ENCODE measurements at regions not wholly inside any gene's neighbourhood (a gene's known extent, or its start where the extent isn't known, plus 50 kb on each side); places are given as distances from the start of the nearest gene placed in this dataset.

DNA sequence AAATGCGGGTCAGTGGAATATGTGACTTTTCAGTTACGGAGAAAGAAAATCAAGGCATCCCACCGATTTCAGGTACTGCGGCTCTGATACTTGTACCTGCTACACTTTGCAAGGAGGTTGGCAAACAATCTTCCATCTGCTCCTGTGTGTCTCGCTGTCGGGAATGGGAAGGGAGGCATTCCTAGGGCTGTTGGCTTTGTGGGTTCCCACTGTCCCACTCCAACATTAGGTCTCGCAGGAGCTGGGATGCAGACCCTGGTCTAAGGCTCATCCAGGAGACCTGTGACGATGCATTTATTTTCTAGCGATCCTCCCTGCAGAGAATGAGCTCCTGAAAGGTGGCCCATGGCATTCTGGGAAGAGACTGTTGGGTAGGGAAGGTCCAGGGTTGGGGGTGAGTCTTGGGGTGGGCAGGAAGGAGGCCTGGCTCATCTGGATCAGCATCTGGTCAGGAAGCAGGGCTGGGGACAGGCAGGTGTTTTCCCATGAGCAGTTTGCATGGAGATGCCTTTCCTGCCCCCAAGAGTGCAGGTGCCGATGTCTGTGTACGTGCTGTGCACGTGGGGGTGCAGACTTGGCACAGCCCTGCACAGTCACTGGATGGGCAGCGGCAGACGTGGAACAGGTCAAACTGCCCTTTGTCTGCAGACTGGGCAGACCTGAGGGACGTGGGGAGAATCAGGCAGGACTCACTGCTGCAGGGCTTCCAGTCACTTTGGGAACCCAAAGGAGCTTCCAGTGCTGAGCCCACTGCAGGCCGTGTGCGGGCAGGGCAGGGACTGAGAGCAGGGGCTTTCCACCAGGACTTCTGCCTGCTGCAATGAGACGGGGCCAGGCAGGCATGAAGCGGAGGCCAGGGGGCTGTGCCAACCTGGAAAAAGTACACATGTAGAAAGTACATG lies 152.4 kb downstream of the TEX29 start:
- Histone ChIP-seq H3K4me1 (ENCODE audit: insufficient read depth, low read length) (no peaks in the 10 kb centered on the region), H3K9me3 (ENCODE audit: control insufficient read depth in 1 of 2, insufficient read depth in 1 of 2, low read length in 2 of 2) (peaks cover 0 to 7% of the 10 kb centered on the region in 2 experiments), H3K4me3 (ENCODE audit: low read length) (no peak overlapping the region), H3K27ac (ENCODE audit: low read depth in 1 of 2, low read length in 2 of 2) (no peak overlapping the region), H3K27me3 (ENCODE audit: control insufficient read depth in 1 of 2, insufficient read depth in 2 of 2, low read length in 2 of 2) (no peaks in the 10 kb centered on the region), H3K36me3 (ENCODE audit: insufficient read depth, low read length) (no peaks in the 10 kb centered on the region)
- Mint-ChIP-seq H3K27ac (no peak overlapping the region), H3K36me3 (ENCODE audit: low read depth) (no peaks in the 10 kb centered on the region), H3K27me3 (peaks cover 3% of the 10 kb centered on the region), H3K4me3 (no peak overlapping the region), H3K4me1 (ENCODE audit: low read depth) (no peaks in the 10 kb centered on the region), H3K9me3 (no peaks in the 10 kb centered on the region)
- DNase-seq, result peak in 1 of 14 experiments; percentile 5
- POLR2A ChIA-PET, result no interaction called here
- CTCF ChIA-PET, result no interaction called here
- TF ChIP-seq, protein P1, sequence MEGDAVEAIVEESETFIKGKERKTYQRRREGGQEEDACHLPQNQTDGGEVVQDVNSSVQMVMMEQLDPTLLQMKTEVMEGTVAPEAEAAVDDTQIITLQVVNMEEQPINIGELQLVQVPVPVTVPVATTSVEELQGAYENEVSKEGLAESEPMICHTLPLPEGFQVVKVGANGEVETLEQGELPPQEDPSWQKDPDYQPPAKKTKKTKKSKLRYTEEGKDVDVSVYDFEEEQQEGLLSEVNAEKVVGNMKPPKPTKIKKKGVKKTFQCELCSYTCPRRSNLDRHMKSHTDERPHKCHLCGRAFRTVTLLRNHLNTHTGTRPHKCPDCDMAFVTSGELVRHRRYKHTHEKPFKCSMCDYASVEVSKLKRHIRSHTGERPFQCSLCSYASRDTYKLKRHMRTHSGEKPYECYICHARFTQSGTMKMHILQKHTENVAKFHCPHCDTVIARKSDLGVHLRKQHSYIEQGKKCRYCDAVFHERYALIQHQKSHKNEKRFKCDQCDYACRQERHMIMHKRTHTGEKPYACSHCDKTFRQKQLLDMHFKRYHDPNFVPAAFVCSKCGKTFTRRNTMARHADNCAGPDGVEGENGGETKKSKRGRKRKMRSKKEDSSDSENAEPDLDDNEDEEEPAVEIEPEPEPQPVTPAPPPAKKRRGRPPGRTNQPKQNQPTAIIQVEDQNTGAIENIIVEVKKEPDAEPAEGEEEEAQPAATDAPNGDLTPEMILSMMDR (IDR thresholded peaks at IDR 0.05), result no peak
- ATAC-seq (ENCODE audit: poor library complexity), result no peak
- intact Hi-C loops (cut with DNase I, micrococcal nuclease), result no loop called here

DNA sequence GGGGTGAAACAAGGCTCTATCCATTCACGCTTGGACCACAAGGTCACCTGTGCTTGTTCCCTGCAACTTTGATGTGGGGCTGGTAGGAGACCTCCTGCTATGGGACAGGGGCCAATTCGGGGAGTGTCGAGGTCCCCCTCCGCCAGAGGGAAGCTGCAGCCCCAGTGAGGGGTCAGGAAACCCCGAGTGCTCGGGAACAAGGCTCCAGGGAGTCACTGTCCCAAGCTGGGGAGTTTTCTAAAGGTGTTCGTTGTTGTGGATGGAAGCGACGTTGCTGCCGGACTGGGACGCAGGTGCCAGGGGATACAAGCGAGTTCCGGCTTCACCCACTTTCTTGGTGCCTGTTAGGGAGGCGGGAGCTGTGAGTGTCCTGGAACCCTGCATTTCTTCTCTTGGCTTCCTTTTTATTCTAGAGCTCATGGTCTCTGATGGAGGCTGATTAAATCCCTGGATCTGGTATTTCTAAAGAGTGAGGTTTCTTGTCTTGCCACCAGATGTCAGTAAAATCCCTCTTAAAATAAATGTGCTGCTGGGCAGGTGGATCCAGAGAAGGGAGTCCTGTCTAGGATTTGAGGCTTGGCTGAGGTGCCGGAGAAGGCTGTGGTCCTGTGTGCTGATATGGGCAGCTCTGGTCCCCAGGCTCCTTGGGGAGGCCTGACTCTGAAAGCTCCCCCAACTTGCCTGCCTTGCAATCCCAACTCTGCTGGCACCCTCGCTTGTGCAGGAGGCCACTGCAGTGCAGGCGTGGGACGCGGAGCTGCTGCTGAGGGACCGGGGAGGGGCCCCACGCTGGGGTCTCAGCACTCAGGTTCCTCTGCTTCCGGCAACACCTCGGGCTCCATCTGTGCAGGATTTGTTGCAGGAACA lies 153.9 kb downstream of the TEX29 start:
- H3K27ac ChIP-seq (ENCODE audit: low read depth in 1 of 2, low read length in 2 of 2), result no peak overlapping the region
- TF ChIP-seq, protein P1 (IDR thresholded peaks at IDR 0.05), result no peak
- H3K4me1 ChIP-seq (ENCODE audit: insufficient read depth, low read length), result no peaks in the 10 kb centered on the region
- H3K27me3 ChIP-seq (ENCODE audit: control insufficient read depth in 1 of 2, insufficient read depth in 2 of 2, low read length in 2 of 2), result no peaks in the 10 kb centered on the region
- H3K4me3 ChIP-seq (ENCODE audit: low read length), result no peak overlapping the region
- Mint-ChIP-seq H3K27me3 (no peaks in the 10 kb centered on the region), H3K4me3 (no peak overlapping the region), H3K9me3 (no peaks in the 10 kb centered on the region), H3K27ac (no peak overlapping the region), H3K4me1 (ENCODE audit: low read depth) (no peaks in the 10 kb centered on the region), H3K36me3 (ENCODE audit: low read depth) (no peaks in the 10 kb centered on the region)
- ChIA-PET CTCF (no interaction called here), POLR2A (no interaction called here)
- intact Hi-C loops (cut with DNase I, micrococcal nuclease), result loop anchor here in 1 of 2 experiments (2.0 kb wide), 1 partner anchor 1132 kb away; no protein-coding TSS in a partner anchor
- ATAC-seq (ENCODE audit: poor library complexity) (no peak), DNase-seq (peak in 3 of 14 experiments; percentile 11 to 23 (median 18))
- no peaks in the 10 kb centered on the region for H3K36me3 ChIP-seq (ENCODE audit: insufficient read depth, low read length)
- no peaks in the 10 kb centered on the region for H3K9me3 ChIP-seq (ENCODE audit: control insufficient read depth in 1 of 2, insufficient read depth in 1 of 2, low read length in 2 of 2)

- Mint-ChIP-seq H3K36me3 (ENCODE audit: low read depth) (no peaks in the 10 kb centered on the region), H3K27me3 (no peaks in the 10 kb centered on the region), H3K27ac (no peak overlapping the region), H3K4me1 (ENCODE audit: low read depth) (no peaks in the 10 kb centered on the region), H3K4me3 (no peak overlapping the region), H3K9me3 (no peaks in the 10 kb centered on the region)
- Histone ChIP-seq H3K27ac (ENCODE audit: low read depth in 1 of 2, low read length in 2 of 2) (no peak overlapping the region), H3K27me3 (ENCODE audit: control insufficient read depth in 1 of 2, insufficient read depth in 2 of 2, low read length in 2 of 2) (peaks cover 0 to 2% of the 10 kb centered on the region in 2 experiments), H3K9me3 (ENCODE audit: control insufficient read depth in 1 of 2, insufficient read depth in 1 of 2, low read length in 2 of 2) (no peaks in the 10 kb centered on the region), H3K4me3 (ENCODE audit: low read length) (no peak overlapping the region), H3K4me1 (ENCODE audit: insufficient read depth, low read length) (no peaks in the 10 kb centered on the region), H3K36me3 (ENCODE audit: insufficient read depth, low read length) (no peaks in the 10 kb centered on the region)
- ATAC-seq (ENCODE audit: poor library complexity), result no peak
- TF ChIP-seq, protein P1 (IDR thresholded peaks at IDR 0.05), result no peak
- ChIA-PET CTCF (no interaction called here), POLR2A (no interaction called here)
- no peak for DNase-seq
- intact Hi-C loops (cut with DNase I, micrococcal nuclease), result loop anchor here in 1 of 2 experiments (2.0 kb wide), 1 partner anchor 1131 kb away; no protein-coding TSS in a partner anchor
Measured at GRCh38 chr13:111475488-111475887, 155.0 kb downstream of the TEX29 start.

Data from CD4-positive, alpha-beta T cell (primary cell).